ENCODE measurements at regions not wholly inside any gene's neighbourhood (a gene's known extent, or its start where the extent isn't known, plus 50 kb on each side); places are given as distances from the start of the nearest gene placed in this dataset.

- TF ChIP-seq CTCF (conservative IDR thresholded peaks at IDR 0.05; ENCODE audit: low read depth, low read length) (no peak), SMC3 (IDR thresholded peaks at IDR 0.05; ENCODE audit: low read depth, low read length) (no peak), RFX5 (IDR thresholded peaks at IDR 0.05; ENCODE audit: low read depth, low read length) (no peak), POLR2A (IDR thresholded peaks at IDR 0.05; ENCODE audit: low read depth, low read length) (no peak), MXI1 (IDR thresholded peaks at IDR 0.05; ENCODE audit: borderline replicate concordance, low read depth, low read length) (no peak), CEBPB (IDR thresholded peaks at IDR 0.05; ENCODE audit: low read depth, low read length) (no peak), RCOR1 (IDR thresholded peaks at IDR 0.05; ENCODE audit: insufficient replicate concordance, low read length) (no peak), NFE2L2 (IDR thresholded peaks at IDR 0.05; ENCODE audit: low read depth, low read length) (no peak), RAD21 (IDR thresholded peaks at IDR 0.05; ENCODE audit: low read length) (no peak), MAZ (IDR thresholded peaks at IDR 0.05; ENCODE audit: borderline replicate concordance, low read depth, low read length) (no peak), ELK1 (IDR thresholded peaks at IDR 0.05; ENCODE audit: borderline replicate concordance, low read depth, low read length) (no peak), BHLHE40 (IDR thresholded peaks at IDR 0.05; ENCODE audit: low read depth, low read length) (no peak), MAFK (IDR thresholded peaks at IDR 0.05; ENCODE audit: low read depth, low read length) (no peak)
These were observed 74.6 kb upstream of the PRDX4 start for GRCh38 chrX:23592741-23593140.
